SJSA1 (cell line): ENCODE measurements at regions not wholly inside any gene's neighbourhood (a gene's known extent, or its start where the extent isn't known, plus 50 kb on each side); places are given as distances from the start of the nearest gene placed in this dataset.

ENCODE experiments used
- DNase-seq, 2 experiments: peaks; one replicate each; pipeline ENCODE4 v3.0.0-alpha.2; 2015 to 2020; ENCODE audit warnings: low spot score in 2 of 2, low read depth in 1 of 2
- H3K27ac ChIP-seq: fragments of 250-450 bp; sonication (Bioruptor Pico); 2 replicates; pipeline ENCODE4 v1.5.1; 2020; ENCODE audit warnings: mild to moderate bottlenecking, moderate library complexity
- H3K27me3 ChIP-seq: fragments of 250-450 bp; sonication (Bioruptor Pico); replicated peaks from 2 replicates; pipeline ENCODE4 v1.5.1; 2020; ENCODE audit warnings: mild to moderate bottlenecking, moderate library complexity
- H3K36me3 ChIP-seq: fragments of 250-450 bp; sonication (Bioruptor Pico); 2 replicates; pipeline ENCODE4 v1.5.1; 2020; ENCODE audit warnings: mild to moderate bottlenecking
- H3K4me1 ChIP-seq: fragments of 250-450 bp; sonication (Bioruptor Pico); replicated peaks from 2 replicates; pipeline ENCODE4 v1.6.1; 2021; ENCODE audit warnings: mild to moderate bottlenecking
- H3K4me3 ChIP-seq: fragments of 250-450 bp; sonication (Bioruptor Pico); 2 replicates; pipeline ENCODE4 v1.5.1; 2020; ENCODE audit warnings: mild to moderate bottlenecking
- H3K9me3 ChIP-seq: fragments of 250-450 bp; sonication (Bioruptor Pico); replicated peaks from 2 replicates; pipeline ENCODE4 v1.5.1; 2020; ENCODE audit warnings: mild to moderate bottlenecking

GRCh38 chr4:140250989-140251552 lies 97.1 kb upstream of the MAML3 start:
- H3K36me3 ChIP-seq = no peaks in the 10 kb centered on the region
- H3K9me3 ChIP-seq = no peaks in the 10 kb centered on the region
- no peak overlapping the region for H3K27ac ChIP-seq
- no peak overlapping the region for H3K4me3 ChIP-seq
- peaks cover 42% of the 10 kb centered on the region for H3K4me1 ChIP-seq
- no peak for DNase-seq
- no peaks in the 10 kb centered on the region for H3K27me3 ChIP-seq

- Histone ChIP-seq H3K4me1 (peaks cover 25% of the 10 kb centered on the region), H3K36me3 (no peaks in the 10 kb centered on the region), H3K4me3 (no peak overlapping the region), H3K9me3 (no peaks in the 10 kb centered on the region), H3K27ac (no peak overlapping the region), H3K27me3 (no peaks in the 10 kb centered on the region)
- peak in 1 of 2 experiments; percentile 29 for DNase-seq
These were observed 95.4 kb upstream of the MAML3 start for GRCh38 chr4:140249351-140249750.

- Histone ChIP-seq H3K9me3 (no peaks in the 10 kb centered on the region), H3K27me3 (no peaks in the 10 kb centered on the region), H3K4me1 (peaks cover 7% of the 10 kb centered on the region), H3K36me3 (no peaks in the 10 kb centered on the region), H3K4me3 (no peak overlapping the region), H3K27ac (no peak overlapping the region)
- DNase-seq = no peak
These were observed 93.3 kb upstream of the MAML3 start for GRCh38 chr4:140247237-140247636.

GRCh38 chr4:140246216-140246615 lies 92.2 kb upstream of the MAML3 start:
- H3K27me3 ChIP-seq = no peaks in the 10 kb centered on the region
- H3K4me1 ChIP-seq = no peaks in the 10 kb centered on the region; the same call in 1 of the 2 replicates
- H3K4me3 ChIP-seq = no peak overlapping the region
- DNase-seq = no peak
- H3K27ac ChIP-seq = no peak overlapping the region
- H3K9me3 ChIP-seq = no peaks in the 10 kb centered on the region
- H3K36me3 ChIP-seq = no peaks in the 10 kb centered on the region

GRCh38 chr4:140244328-140244727 lies 90.3 kb upstream of the MAML3 start:
- Histone ChIP-seq H3K4me1 (no peaks in the 10 kb centered on the region; the same call in 1 of the 2 replicates), H3K27ac (no peak overlapping the region), H3K9me3 (no peaks in the 10 kb centered on the region), H3K27me3 (no peaks in the 10 kb centered on the region), H3K4me3 (no peak overlapping the region), H3K36me3 (no peaks in the 10 kb centered on the region)
- DNase-seq = no peak

- Histone ChIP-seq H3K27me3 (no peaks in the 10 kb centered on the region), H3K27ac (no peak overlapping the region), H3K36me3 (no peaks in the 10 kb centered on the region), H3K4me3 (no peak overlapping the region), H3K9me3 (no peaks in the 10 kb centered on the region), H3K4me1 (peaks cover 6% of the 10 kb centered on the region)
- DNase-seq = no peak
These were observed 89.3 kb upstream of the MAML3 start for GRCh38 chr4:140243278-140243753.

GRCh38 chr4:140242357-140243277 lies 88.6 kb upstream of the MAML3 start:
- Histone ChIP-seq H3K36me3 (no peaks in the 10 kb centered on the region), H3K4me1 (peaks cover 13% of the 10 kb centered on the region), H3K27me3 (no peaks in the 10 kb centered on the region), H3K27ac (no peak overlapping the region), H3K4me3 (no peak overlapping the region), H3K9me3 (no peaks in the 10 kb centered on the region)
- DNase-seq = no peak

GRCh38 chr4:140240237-140240636 lies 86.3 kb upstream of the MAML3 start:
- Histone ChIP-seq H3K9me3 (no peaks in the 10 kb centered on the region), H3K4me3 (no peak overlapping the region), H3K27me3 (no peaks in the 10 kb centered on the region), H3K27ac (no peak overlapping the region), H3K36me3 (no peaks in the 10 kb centered on the region), H3K4me1 (peaks cover 25% of the 10 kb centered on the region)
- DNase-seq = no peak

GRCh38 chr4:140239311-140239710 lies 85.3 kb upstream of the MAML3 start:
- Histone ChIP-seq H3K36me3 (no peaks in the 10 kb centered on the region), H3K4me1 (peaks cover 25% of the 10 kb centered on the region), H3K4me3 (no peak overlapping the region), H3K27me3 (no peaks in the 10 kb centered on the region), H3K27ac (no peak overlapping the region), H3K9me3 (no peaks in the 10 kb centered on the region)
- no peak for DNase-seq

GRCh38 chr4:140238351-140239056 lies 84.5 kb upstream of the MAML3 start:
- no peaks in the 10 kb centered on the region for H3K9me3 ChIP-seq
- H3K36me3 ChIP-seq = no peaks in the 10 kb centered on the region
- peaks cover 32% of the 10 kb centered on the region for H3K4me1 ChIP-seq
- H3K27ac ChIP-seq = peak overlapping the region; percentile 60
- H3K4me3 ChIP-seq = no peak overlapping the region
- H3K27me3 ChIP-seq = no peaks in the 10 kb centered on the region
- DNase-seq = peak in 1 of 2 experiments; percentile 68

- Histone ChIP-seq H3K36me3 (no peaks in the 10 kb centered on the region), H3K4me1 (peaks cover 33% of the 10 kb centered on the region), H3K27ac (peak overlapping the region; percentile 60), H3K9me3 (no peaks in the 10 kb centered on the region), H3K27me3 (no peaks in the 10 kb centered on the region), H3K4me3 (no peak overlapping the region)
- peak; percentile 88 for DNase-seq
These were observed 83.8 kb upstream of the MAML3 start for GRCh38 chr4:140237616-140238350.

GRCh38 chr4:140236654-140237169 lies 82.7 kb upstream of the MAML3 start:
- Histone ChIP-seq H3K9me3 (no peaks in the 10 kb centered on the region), H3K27ac (no peak overlapping the region), H3K4me3 (no peak overlapping the region), H3K27me3 (no peaks in the 10 kb centered on the region), H3K4me1 (peaks cover 33% of the 10 kb centered on the region), H3K36me3 (no peaks in the 10 kb centered on the region)
- no peak for DNase-seq

- Histone ChIP-seq H3K4me3 (no peak overlapping the region), H3K4me1 (peaks cover 33% of the 10 kb centered on the region), H3K9me3 (no peaks in the 10 kb centered on the region), H3K27ac (no peak overlapping the region), H3K27me3 (no peaks in the 10 kb centered on the region), H3K36me3 (no peaks in the 10 kb centered on the region)
- DNase-seq = no peak
These were observed 80.7 kb upstream of the MAML3 start for GRCh38 chr4:140234697-140235060.
